ENCODE measurements at regions not wholly inside any gene's neighbourhood (a gene's known extent, or its start where the extent isn't known, plus 50 kb on each side); places are given as distances from the start of the nearest gene placed in this dataset.

DNA sequence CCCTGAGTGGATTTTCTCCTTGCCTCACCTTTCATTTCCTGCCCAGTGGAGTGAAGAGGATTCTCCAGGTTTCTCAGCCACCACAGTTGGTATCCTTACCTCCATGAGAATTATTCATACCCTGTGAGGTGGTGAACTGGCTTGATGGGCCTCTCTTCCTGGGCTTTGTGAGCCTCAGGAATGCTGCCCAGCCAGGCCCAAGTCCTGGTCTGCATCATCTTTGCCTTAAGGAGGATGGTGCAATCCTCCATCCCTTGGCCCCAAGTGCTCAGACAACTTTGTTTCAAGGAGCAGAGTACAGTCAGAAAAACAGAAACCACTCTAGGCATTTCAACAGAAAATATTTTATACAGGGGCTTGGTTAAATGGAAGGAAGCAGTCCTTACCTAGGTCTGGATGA lies 114.2 kb upstream of the CADM1 start:
- H3K4me1 ChIP-seq (ENCODE audit: control insufficient read depth in 4 of 4, insufficient read depth in 4 of 4, low read length in 3 of 4) = no peaks in the 10 kb centered on the region
- H3K36me3 ChIP-seq (ENCODE audit: control insufficient read depth in 4 of 4, insufficient read depth in 3 of 4, low read depth in 1 of 4, low read length in 3 of 4) = no peaks in the 10 kb centered on the region
- H3K9me3 ChIP-seq (ENCODE audit: control insufficient read depth in 4 of 4, low read length in 3 of 4) = peaks cover 0 to 3% (median 0%) of the 10 kb centered on the region in 4 donors
- H3K27me3 ChIP-seq (ENCODE audit: control insufficient read depth in 4 of 4, insufficient read depth in 4 of 4, low read length in 3 of 4) = no peaks in the 10 kb centered on the region
- no peak for DNase-seq (ENCODE audit: low spot score)
- no peak for TF ChIP-seq HNF4G (IDR thresholded peaks at IDR 0.05)
- TF ChIP-seq, protein P1, sequence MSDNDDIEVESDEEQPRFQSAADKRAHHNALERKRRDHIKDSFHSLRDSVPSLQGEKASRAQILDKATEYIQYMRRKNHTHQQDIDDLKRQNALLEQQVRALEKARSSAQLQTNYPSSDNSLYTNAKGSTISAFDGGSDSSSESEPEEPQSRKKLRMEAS (IDR thresholded peaks at IDR 0.05) = no peak
- no peak for TF ChIP-seq GABPA (IDR thresholded peaks at IDR 0.05 in 1 of 2, conservative IDR thresholded peaks at IDR 0.05 in 1 of 2)
- TF ChIP-seq TAF1 (conservative IDR thresholded peaks at IDR 0.05) = no peak
- TF ChIP-seq, protein P2, sequence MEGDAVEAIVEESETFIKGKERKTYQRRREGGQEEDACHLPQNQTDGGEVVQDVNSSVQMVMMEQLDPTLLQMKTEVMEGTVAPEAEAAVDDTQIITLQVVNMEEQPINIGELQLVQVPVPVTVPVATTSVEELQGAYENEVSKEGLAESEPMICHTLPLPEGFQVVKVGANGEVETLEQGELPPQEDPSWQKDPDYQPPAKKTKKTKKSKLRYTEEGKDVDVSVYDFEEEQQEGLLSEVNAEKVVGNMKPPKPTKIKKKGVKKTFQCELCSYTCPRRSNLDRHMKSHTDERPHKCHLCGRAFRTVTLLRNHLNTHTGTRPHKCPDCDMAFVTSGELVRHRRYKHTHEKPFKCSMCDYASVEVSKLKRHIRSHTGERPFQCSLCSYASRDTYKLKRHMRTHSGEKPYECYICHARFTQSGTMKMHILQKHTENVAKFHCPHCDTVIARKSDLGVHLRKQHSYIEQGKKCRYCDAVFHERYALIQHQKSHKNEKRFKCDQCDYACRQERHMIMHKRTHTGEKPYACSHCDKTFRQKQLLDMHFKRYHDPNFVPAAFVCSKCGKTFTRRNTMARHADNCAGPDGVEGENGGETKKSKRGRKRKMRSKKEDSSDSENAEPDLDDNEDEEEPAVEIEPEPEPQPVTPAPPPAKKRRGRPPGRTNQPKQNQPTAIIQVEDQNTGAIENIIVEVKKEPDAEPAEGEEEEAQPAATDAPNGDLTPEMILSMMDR (IDR thresholded peaks at IDR 0.05; ENCODE audit: low read depth, low read length, missing input control) = no peak
- no peak for TF ChIP-seq YY1 (IDR thresholded peaks at IDR 0.05)
- no peak for TF ChIP-seq NR2F2 (IDR thresholded peaks at IDR 0.05)
- no peak for TF ChIP-seq SP1 (IDR thresholded peaks at IDR 0.05)
- no peak for TF ChIP-seq ATF3 (IDR thresholded peaks at IDR 0.05)
- no peak for TF ChIP-seq RAD21 (IDR thresholded peaks at IDR 0.05)
- TF ChIP-seq, protein P3, sequence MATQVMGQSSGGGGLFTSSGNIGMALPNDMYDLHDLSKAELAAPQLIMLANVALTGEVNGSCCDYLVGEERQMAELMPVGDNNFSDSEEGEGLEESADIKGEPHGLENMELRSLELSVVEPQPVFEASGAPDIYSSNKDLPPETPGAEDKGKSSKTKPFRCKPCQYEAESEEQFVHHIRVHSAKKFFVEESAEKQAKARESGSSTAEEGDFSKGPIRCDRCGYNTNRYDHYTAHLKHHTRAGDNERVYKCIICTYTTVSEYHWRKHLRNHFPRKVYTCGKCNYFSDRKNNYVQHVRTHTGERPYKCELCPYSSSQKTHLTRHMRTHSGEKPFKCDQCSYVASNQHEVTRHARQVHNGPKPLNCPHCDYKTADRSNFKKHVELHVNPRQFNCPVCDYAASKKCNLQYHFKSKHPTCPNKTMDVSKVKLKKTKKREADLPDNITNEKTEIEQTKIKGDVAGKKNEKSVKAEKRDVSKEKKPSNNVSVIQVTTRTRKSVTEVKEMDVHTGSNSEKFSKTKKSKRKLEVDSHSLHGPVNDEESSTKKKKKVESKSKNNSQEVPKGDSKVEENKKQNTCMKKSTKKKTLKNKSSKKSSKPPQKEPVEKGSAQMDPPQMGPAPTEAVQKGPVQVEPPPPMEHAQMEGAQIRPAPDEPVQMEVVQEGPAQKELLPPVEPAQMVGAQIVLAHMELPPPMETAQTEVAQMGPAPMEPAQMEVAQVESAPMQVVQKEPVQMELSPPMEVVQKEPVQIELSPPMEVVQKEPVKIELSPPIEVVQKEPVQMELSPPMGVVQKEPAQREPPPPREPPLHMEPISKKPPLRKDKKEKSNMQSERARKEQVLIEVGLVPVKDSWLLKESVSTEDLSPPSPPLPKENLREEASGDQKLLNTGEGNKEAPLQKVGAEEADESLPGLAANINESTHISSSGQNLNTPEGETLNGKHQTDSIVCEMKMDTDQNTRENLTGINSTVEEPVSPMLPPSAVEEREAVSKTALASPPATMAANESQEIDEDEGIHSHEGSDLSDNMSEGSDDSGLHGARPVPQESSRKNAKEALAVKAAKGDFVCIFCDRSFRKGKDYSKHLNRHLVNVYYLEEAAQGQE (IDR thresholded peaks at IDR 0.05) = no peak
- no peak for TF ChIP-seq JUND (IDR thresholded peaks at IDR 0.05)
- no peak for TF ChIP-seq EGR1 (IDR thresholded peaks at IDR 0.05; ENCODE audit: low read depth in 2 of 2)
- H3K4me3 ChIP-seq (ENCODE audit: low read depth in 1 of 3, low read length in 3 of 3) = no peak overlapping the region
- H3K9ac ChIP-seq (ENCODE audit: low read depth in 1 of 2, low read length in 2 of 2) = no peak overlapping the region
- H3K27ac ChIP-seq (ENCODE audit: low read depth in 1 of 2, low read length in 2 of 2) = no peak overlapping the region

GRCh38 chr11:115617767-115618166 lies 113.6 kb upstream of the CADM1 start:
- Histone ChIP-seq H3K4me3 (ENCODE audit: low read depth in 1 of 3, low read length in 3 of 3) (no peak overlapping the region), H3K36me3 (ENCODE audit: control insufficient read depth in 4 of 4, insufficient read depth in 3 of 4, low read depth in 1 of 4, low read length in 3 of 4) (no peaks in the 10 kb centered on the region), H3K27me3 (ENCODE audit: control insufficient read depth in 4 of 4, insufficient read depth in 4 of 4, low read length in 3 of 4) (no peaks in the 10 kb centered on the region), H3K4me1 (ENCODE audit: control insufficient read depth in 4 of 4, insufficient read depth in 4 of 4, low read length in 3 of 4) (no peaks in the 10 kb centered on the region), H3K9me3 (ENCODE audit: control insufficient read depth in 4 of 4, low read length in 3 of 4) (peaks cover 0 to 3% (median 0%) of the 10 kb centered on the region in 4 donors), H3K9ac (ENCODE audit: low read depth in 1 of 2, low read length in 2 of 2) (no peak overlapping the region), H3K27ac (ENCODE audit: low read depth in 1 of 2, low read length in 2 of 2) (no peak overlapping the region)
- DNase-seq (ENCODE audit: low spot score) = no peak
- TF ChIP-seq, protein P1 (IDR thresholded peaks at IDR 0.05) = no peak
- no peak for TF ChIP-seq RXRA (IDR thresholded peaks at IDR 0.05)
- WGBS = 68% methylated on average over 2 of the region's 2 CpGs
